ENCODE measurements at regions not wholly inside any gene's neighbourhood (a gene's known extent, or its start where the extent isn't known, plus 50 kb on each side); places are given as distances from the start of the nearest gene placed in this dataset.

DNA sequence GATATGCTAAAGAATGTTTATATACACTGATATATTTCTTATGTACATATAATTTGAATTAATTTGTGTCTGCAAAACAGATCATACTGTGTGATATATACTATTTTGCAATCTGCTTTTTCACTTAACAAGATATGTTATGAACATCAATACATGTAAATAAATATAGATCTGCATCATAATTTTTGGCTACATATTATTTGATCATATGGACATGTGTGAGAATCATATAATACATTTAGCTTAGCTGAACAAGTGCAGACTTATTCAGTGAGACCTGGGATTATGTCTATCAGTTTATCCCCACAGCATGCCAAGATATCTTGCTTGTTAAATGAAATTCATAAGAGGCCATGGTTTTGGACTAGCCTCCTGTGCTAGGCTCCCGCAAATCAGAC is 474.3 kb downstream of the ARHGEF28 start:
- Mint-ChIP-seq H3K4me3 (no peak overlapping the region), H3K27ac (no peak overlapping the region), H3K36me3 (no peaks in the 10 kb centered on the region), H3K4me1 (no peaks in the 10 kb centered on the region), H3K27me3 (peaks cover 3 to 4% of the 10 kb centered on the region in 2 donors), H3K9me3 (peaks cover 3 to 21% (median 4%) of the 10 kb centered on the region in 3 donors)
- Histone ChIP-seq H3K27me3 (replicated peaks in 1 of 2; ENCODE audit: control insufficient read depth in 2 of 2, extremely low read depth in 1 of 2, insufficient read depth in 2 of 2, low read length in 1 of 2) (peaks cover 0 to 3% of the 10 kb centered on the region in 2 experiments), H3K36me3 (ENCODE audit: control insufficient read depth in 2 of 2, extremely low read depth in 1 of 2, insufficient read depth in 1 of 2, low read length in 1 of 2) (no peaks in the 10 kb centered on the region), H3K4me1 (ENCODE audit: control insufficient read depth in 1 of 2, extremely low read depth in 1 of 2, insufficient read depth in 2 of 2, low read length in 2 of 2) (no peaks in the 10 kb centered on the region), H3K4me3 (ENCODE audit: control insufficient read depth in 1 of 2, extremely low read depth in 1 of 2, low read length in 1 of 2) (no peak overlapping the region), H3K27ac (ENCODE audit: low read length) (no peak overlapping the region), H3K9me3 (no peaks in the 10 kb centered on the region)
- ChIA-PET CTCF (no interaction called here), POLR2A (no interaction called here)
- no CpG with 5 or more reads among the region's 1 CpG for WGBS (ENCODE audit: insufficient coverage)
- ATAC-seq (replicated peaks in 1 of 4), result no peak
- no peak for DNase-seq

DNA sequence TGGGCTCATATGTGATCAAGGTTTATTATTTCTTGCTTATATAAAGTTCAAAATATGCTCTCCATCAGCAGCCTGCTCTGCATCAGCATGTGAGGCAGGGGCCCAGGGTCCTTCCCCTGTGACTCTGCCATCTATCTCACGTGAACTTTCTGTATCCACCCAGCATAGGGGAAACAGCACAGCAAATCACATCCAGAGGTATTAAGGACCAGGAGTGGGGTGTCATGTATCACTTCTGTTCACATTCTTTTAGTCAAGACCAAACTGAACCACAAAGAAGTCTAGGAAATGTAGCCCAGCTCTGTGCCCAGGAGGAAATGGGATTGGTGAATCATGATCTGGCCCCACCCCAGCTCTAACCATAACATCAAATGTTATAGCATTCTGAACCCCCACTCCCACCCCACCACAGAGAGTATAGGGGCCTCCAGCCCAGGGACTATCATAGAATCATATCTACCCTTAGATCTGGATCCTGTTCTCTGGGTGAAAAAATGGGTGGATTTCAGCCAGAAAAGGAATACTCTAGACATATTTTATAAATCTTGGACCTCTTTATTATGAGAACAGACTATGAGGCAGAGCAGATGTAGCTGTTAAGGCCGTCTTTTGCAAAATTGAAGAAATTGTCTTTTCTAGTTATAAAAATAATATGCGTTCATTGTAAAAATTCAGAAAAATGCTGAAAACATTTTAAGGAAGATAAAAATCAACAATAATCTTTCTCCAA is 473.7 kb downstream of the ARHGEF28 start:
- no peak overlapping the region for H3K4me3 Mint-ChIP-seq
- ChIA-PET POLR2A (no interaction called here), CTCF (no interaction called here)
- peaks cover 0 to 2% of the 10 kb centered on the region in 2 donors for H3K27me3 Mint-ChIP-seq
- H3K27ac Mint-ChIP-seq, result no peak overlapping the region
- Histone ChIP-seq H3K4me1 (ENCODE audit: control insufficient read depth in 1 of 2, extremely low read depth in 1 of 2, insufficient read depth in 2 of 2, low read length in 2 of 2) (no peaks in the 10 kb centered on the region), H3K4me3 (ENCODE audit: control insufficient read depth in 1 of 2, extremely low read depth in 1 of 2, low read length in 1 of 2) (no peak overlapping the region), H3K27me3 (replicated peaks in 1 of 2; ENCODE audit: control insufficient read depth in 2 of 2, extremely low read depth in 1 of 2, insufficient read depth in 2 of 2, low read length in 1 of 2) (no peaks in the 10 kb centered on the region), H3K27ac (ENCODE audit: low read length) (no peak overlapping the region), H3K9me3 (no peaks in the 10 kb centered on the region), H3K36me3 (ENCODE audit: control insufficient read depth in 2 of 2, extremely low read depth in 1 of 2, insufficient read depth in 1 of 2, low read length in 1 of 2) (no peaks in the 10 kb centered on the region)
- H3K4me1 Mint-ChIP-seq, result no peaks in the 10 kb centered on the region
- no CpG with 5 or more reads among the region's 3 CpGs for WGBS (ENCODE audit: insufficient coverage)
- ATAC-seq (replicated peaks in 1 of 4) (no peak), DNase-seq (no peak)
- peaks cover 3 to 21% (median 4%) of the 10 kb centered on the region in 3 donors for H3K9me3 Mint-ChIP-seq
- H3K36me3 Mint-ChIP-seq, result no peaks in the 10 kb centered on the region

DNA sequence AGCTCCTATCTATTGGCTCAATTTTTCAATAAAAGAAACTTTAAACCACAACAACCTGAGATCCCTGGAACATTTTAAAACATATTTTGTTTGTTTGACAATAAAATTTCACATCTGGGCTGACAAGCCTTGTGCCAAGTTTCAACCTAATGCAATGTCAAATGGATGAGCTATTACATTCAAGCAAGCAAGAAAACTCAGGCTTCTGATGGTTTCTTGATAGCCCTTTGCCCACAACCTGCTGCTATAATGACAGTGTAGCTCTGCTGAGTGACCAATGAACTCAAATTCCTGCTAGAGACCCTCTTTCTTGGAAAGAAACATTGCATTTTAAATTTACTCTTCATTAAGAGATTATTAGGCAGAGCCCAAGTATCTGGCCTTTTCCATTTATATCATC is 472.9 kb downstream of the ARHGEF28 start:
- ATAC-seq (replicated peaks in 1 of 4), result no peak
- H3K4me1 ChIP-seq (ENCODE audit: control insufficient read depth in 1 of 2, extremely low read depth in 1 of 2, insufficient read depth in 2 of 2, low read length in 2 of 2), result no peaks in the 10 kb centered on the region
- no peak overlapping the region for H3K4me3 Mint-ChIP-seq
- no peak for DNase-seq
- no peaks in the 10 kb centered on the region for H3K27me3 ChIP-seq (replicated peaks in 1 of 2; ENCODE audit: control insufficient read depth in 2 of 2, extremely low read depth in 1 of 2, insufficient read depth in 2 of 2, low read length in 1 of 2)
- H3K4me1 Mint-ChIP-seq, result no peaks in the 10 kb centered on the region
- H3K9me3 Mint-ChIP-seq, result peaks cover 3 to 21% (median 4%) of the 10 kb centered on the region in 3 donors
- no peak overlapping the region for H3K4me3 ChIP-seq (ENCODE audit: control insufficient read depth in 1 of 2, extremely low read depth in 1 of 2, low read length in 1 of 2)
- H3K27ac ChIP-seq (ENCODE audit: low read length), result no peak overlapping the region
- H3K36me3 Mint-ChIP-seq, result no peaks in the 10 kb centered on the region
- peaks cover 0 to 2% of the 10 kb centered on the region in 2 donors for H3K27me3 Mint-ChIP-seq
- no peaks in the 10 kb centered on the region for H3K9me3 ChIP-seq
- POLR2A ChIA-PET, result no interaction called here
- CTCF ChIA-PET, result no interaction called here
- H3K27ac Mint-ChIP-seq, result no peak overlapping the region
- no peaks in the 10 kb centered on the region for H3K36me3 ChIP-seq (ENCODE audit: control insufficient read depth in 2 of 2, extremely low read depth in 1 of 2, insufficient read depth in 1 of 2, low read length in 1 of 2)

DNA sequence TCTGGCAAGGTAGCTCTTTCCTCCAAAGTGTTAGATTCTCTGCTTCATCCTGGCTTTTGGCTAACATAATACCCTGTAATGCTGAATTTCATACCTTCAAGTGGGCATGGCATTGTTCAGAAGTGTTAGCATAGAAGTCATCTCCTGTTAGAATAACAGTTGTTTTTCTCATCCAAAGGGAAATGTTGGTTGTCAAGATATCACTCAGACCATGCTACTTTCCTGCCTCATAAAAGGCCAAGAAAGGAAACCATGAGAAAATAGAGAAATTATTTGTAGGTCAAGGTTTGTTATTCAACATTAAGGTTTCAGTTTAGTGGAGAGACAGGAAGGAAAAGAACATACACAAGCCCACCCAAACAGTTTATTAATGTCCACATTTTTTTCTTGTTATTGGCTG is 472.5 kb downstream of the ARHGEF28 start:
- Mint-ChIP-seq H3K27me3 (peaks cover 2 to 3% of the 10 kb centered on the region in 2 donors), H3K4me1 (no peaks in the 10 kb centered on the region), H3K4me3 (no peak overlapping the region), H3K36me3 (no peaks in the 10 kb centered on the region), H3K27ac (no peak overlapping the region), H3K9me3 (peaks cover 3 to 21% (median 4%) of the 10 kb centered on the region in 3 donors)
- ChIA-PET CTCF (no interaction called here), POLR2A (no interaction called here)
- Histone ChIP-seq H3K36me3 (ENCODE audit: control insufficient read depth in 2 of 2, extremely low read depth in 1 of 2, insufficient read depth in 1 of 2, low read length in 1 of 2) (no peaks in the 10 kb centered on the region), H3K4me1 (ENCODE audit: control insufficient read depth in 1 of 2, extremely low read depth in 1 of 2, insufficient read depth in 2 of 2, low read length in 2 of 2) (no peaks in the 10 kb centered on the region), H3K27me3 (replicated peaks in 1 of 2; ENCODE audit: control insufficient read depth in 2 of 2, extremely low read depth in 1 of 2, insufficient read depth in 2 of 2, low read length in 1 of 2) (no peaks in the 10 kb centered on the region), H3K9me3 (no peaks in the 10 kb centered on the region), H3K27ac (ENCODE audit: low read length) (no peak overlapping the region), H3K4me3 (ENCODE audit: control insufficient read depth in 1 of 2, extremely low read depth in 1 of 2, low read length in 1 of 2) (no peak overlapping the region)
- DNase-seq (no peak), ATAC-seq (replicated peaks in 1 of 4) (no peak)

DNA sequence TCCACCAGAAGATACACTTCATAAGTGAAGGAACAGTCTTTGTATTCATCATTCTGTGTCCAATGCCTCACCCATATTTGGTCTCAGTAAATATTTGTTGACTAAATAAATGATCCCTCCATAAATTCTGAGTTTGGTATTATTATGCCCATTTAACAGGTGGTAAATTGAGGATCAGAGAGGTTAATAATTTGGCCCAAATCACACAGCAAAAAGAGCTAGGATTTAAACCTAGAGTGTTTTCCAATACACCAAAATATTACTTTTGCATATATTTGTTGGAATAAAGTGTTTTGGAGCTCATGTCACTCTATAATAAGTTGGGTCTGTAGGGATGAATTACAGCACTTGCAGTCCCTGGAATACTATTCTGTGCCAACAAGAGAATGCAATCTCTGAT is 470.3 kb downstream of the ARHGEF28 start:
- Mint-ChIP-seq H3K27ac (no peak overlapping the region), H3K4me1 (no peaks in the 10 kb centered on the region), H3K9me3 (peaks cover 3 to 21% (median 4%) of the 10 kb centered on the region in 3 donors), H3K27me3 (peaks cover 2 to 6% of the 10 kb centered on the region in 2 donors), H3K4me3 (no peak overlapping the region), H3K36me3 (no peaks in the 10 kb centered on the region)
- Histone ChIP-seq H3K4me1 (ENCODE audit: control insufficient read depth in 1 of 2, extremely low read depth in 1 of 2, insufficient read depth in 2 of 2, low read length in 2 of 2) (no peaks in the 10 kb centered on the region), H3K4me3 (ENCODE audit: control insufficient read depth in 1 of 2, extremely low read depth in 1 of 2, low read length in 1 of 2) (no peak overlapping the region), H3K9me3 (no peaks in the 10 kb centered on the region), H3K27me3 (replicated peaks in 1 of 2; ENCODE audit: control insufficient read depth in 2 of 2, extremely low read depth in 1 of 2, insufficient read depth in 2 of 2, low read length in 1 of 2) (no peaks in the 10 kb centered on the region), H3K27ac (ENCODE audit: low read length) (no peak overlapping the region), H3K36me3 (ENCODE audit: control insufficient read depth in 2 of 2, extremely low read depth in 1 of 2, insufficient read depth in 1 of 2, low read length in 1 of 2) (no peaks in the 10 kb centered on the region)
- DNase-seq, result no peak
- ChIA-PET CTCF (no interaction called here), POLR2A (no interaction called here)
- ATAC-seq (replicated peaks in 1 of 4), result no peak

DNA sequence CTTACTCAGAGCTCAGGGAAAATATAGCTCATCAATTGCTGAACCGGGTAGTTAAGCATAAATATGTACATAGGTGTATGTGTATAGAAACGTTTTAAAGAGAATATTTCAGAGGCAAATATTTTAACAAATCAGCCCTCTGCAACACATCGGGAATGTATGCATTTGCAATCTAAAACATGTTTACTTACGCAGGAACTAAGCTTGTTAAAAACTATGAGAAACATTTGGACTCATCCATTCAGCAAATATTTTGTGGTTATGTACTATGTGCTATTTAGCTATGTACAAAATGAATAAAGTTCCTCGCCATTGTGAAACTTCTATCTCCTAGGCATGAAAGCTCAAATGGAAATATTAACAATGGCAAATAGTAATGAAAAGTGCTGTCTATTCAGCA is 469.9 kb downstream of the ARHGEF28 start:
- ChIA-PET CTCF (no interaction called here), POLR2A (no interaction called here)
- Mint-ChIP-seq H3K27me3 (peaks cover 2 to 6% of the 10 kb centered on the region in 2 donors), H3K4me1 (no peaks in the 10 kb centered on the region), H3K36me3 (no peaks in the 10 kb centered on the region), H3K27ac (no peak overlapping the region), H3K4me3 (no peak overlapping the region), H3K9me3 (peaks cover 3 to 17% (median 4%) of the 10 kb centered on the region in 3 donors)
- no peaks in the 10 kb centered on the region for H3K27me3 ChIP-seq (replicated peaks in 1 of 2; ENCODE audit: control insufficient read depth in 2 of 2, extremely low read depth in 1 of 2, insufficient read depth in 2 of 2, low read length in 1 of 2)
- no peak overlapping the region for H3K27ac ChIP-seq (ENCODE audit: low read length)
- H3K9me3 ChIP-seq, result no peaks in the 10 kb centered on the region
- no CpG with 5 or more reads among the region's 5 CpGs for WGBS (ENCODE audit: insufficient coverage)
- no peak for DNase-seq
- no peak for ATAC-seq (replicated peaks in 1 of 4)
- no peaks in the 10 kb centered on the region for H3K36me3 ChIP-seq (ENCODE audit: control insufficient read depth in 2 of 2, extremely low read depth in 1 of 2, insufficient read depth in 1 of 2, low read length in 1 of 2)
- H3K4me3 ChIP-seq (ENCODE audit: control insufficient read depth in 1 of 2, extremely low read depth in 1 of 2, low read length in 1 of 2), result no peak overlapping the region
- H3K4me1 ChIP-seq (ENCODE audit: control insufficient read depth in 1 of 2, extremely low read depth in 1 of 2, insufficient read depth in 2 of 2, low read length in 2 of 2), result no peaks in the 10 kb centered on the region

DNA sequence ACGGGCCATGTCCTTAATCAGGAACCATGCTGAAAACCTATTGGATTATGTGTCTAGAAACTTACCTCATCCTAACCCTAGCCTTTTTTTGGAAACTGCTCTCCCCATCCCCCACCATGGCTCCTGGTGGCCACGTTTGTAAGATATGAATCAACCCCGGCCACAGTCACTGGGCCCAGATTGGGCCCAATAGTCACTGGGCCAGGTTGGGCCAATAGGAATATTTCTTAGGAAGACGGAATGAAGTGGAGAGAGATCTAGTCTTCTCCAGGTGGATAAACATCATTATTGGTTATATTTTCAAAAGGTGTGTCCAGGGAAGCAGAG is 468.7 kb downstream of the ARHGEF28 start:
- WGBS (ENCODE audit: insufficient coverage), result 100% methylated on average over 1 of the region's 4 CpGs
- POLR2A ChIA-PET, result no interaction called here
- no peaks in the 10 kb centered on the region for H3K9me3 ChIP-seq
- CTCF ChIA-PET, result no interaction called here
- no peaks in the 10 kb centered on the region for H3K36me3 Mint-ChIP-seq
- H3K27ac Mint-ChIP-seq, result no peak overlapping the region
- H3K27me3 Mint-ChIP-seq, result peaks cover 0 to 6% of the 10 kb centered on the region in 2 donors
- ATAC-seq (replicated peaks in 1 of 4), result no peak
- H3K9me3 Mint-ChIP-seq, result peaks cover 3 to 12% (median 4%) of the 10 kb centered on the region in 3 donors
- no peaks in the 10 kb centered on the region for H3K4me1 ChIP-seq (ENCODE audit: control insufficient read depth in 1 of 2, extremely low read depth in 1 of 2, insufficient read depth in 2 of 2, low read length in 2 of 2)
- DNase-seq, result no peak
- H3K36me3 ChIP-seq (ENCODE audit: control insufficient read depth in 2 of 2, extremely low read depth in 1 of 2, insufficient read depth in 1 of 2, low read length in 1 of 2), result no peaks in the 10 kb centered on the region
- H3K4me1 Mint-ChIP-seq, result no peaks in the 10 kb centered on the region
- no peak overlapping the region for H3K4me3 Mint-ChIP-seq
- H3K4me3 ChIP-seq (ENCODE audit: control insufficient read depth in 1 of 2, extremely low read depth in 1 of 2, low read length in 1 of 2), result no peak overlapping the region
- no peaks in the 10 kb centered on the region for H3K27me3 ChIP-seq (replicated peaks in 1 of 2; ENCODE audit: control insufficient read depth in 2 of 2, extremely low read depth in 1 of 2, insufficient read depth in 2 of 2, low read length in 1 of 2)
- H3K27ac ChIP-seq (ENCODE audit: low read length), result no peak overlapping the region

All from T-cell (primary cell).